ENCODE measurements at regions not wholly inside any gene's neighbourhood (a gene's known extent, or its start where the extent isn't known, plus 50 kb on each side); places are given as distances from the start of the nearest gene placed in this dataset.

- no peak for TF ChIP-seq EZH2phosphoT487 (IDR thresholded peaks at IDR 0.05; ENCODE audit: insufficient read depth, low read depth)
- TF ChIP-seq EZH2 (IDR thresholded peaks at IDR 0.05; ENCODE audit: insufficient read depth, poor library complexity, severe bottlenecking) = no peak
These were observed 409.2 kb downstream of the CETN3 start for GRCh38 chr5:90000351-90000750.
